ENCODE measurements at regions not wholly inside any gene's neighbourhood (a gene's known extent, or its start where the extent isn't known, plus 50 kb on each side); places are given as distances from the start of the nearest gene placed in this dataset.

DNA sequence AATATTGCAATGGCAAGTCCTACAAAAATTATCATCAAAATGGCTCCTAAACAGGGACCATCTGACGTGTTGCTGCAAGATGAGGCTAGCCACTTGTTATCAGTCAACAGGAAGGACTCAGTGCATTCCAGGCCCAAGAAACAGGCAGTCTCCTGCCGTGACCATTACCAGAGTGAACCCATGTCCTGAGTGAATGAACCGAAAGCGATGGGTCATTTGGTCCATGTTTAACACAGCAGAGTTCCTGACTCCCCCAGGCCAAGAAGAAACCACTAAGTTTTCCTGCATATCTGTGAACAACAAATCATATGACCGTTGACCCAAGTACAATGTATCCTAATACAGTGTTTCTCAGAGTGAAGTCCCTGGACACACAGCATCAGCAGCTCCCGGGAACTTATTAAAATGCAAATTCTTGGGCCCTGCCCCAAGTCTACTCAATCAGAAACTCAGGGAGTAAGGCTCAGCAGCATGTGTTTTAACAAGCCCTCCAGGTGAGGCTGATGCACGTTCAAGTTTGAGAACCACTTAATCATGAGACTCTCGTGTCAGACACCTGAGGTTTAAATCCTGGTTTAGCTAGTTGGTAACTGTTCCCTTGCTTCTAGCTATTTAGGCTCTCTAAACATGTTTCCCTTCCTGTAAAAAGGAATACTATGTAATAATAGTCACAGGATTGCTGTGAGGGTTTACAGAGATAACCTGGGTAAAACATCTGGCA, 429.4 kb upstream of the MAF start:
- TF ChIP-seq, protein P1, sequence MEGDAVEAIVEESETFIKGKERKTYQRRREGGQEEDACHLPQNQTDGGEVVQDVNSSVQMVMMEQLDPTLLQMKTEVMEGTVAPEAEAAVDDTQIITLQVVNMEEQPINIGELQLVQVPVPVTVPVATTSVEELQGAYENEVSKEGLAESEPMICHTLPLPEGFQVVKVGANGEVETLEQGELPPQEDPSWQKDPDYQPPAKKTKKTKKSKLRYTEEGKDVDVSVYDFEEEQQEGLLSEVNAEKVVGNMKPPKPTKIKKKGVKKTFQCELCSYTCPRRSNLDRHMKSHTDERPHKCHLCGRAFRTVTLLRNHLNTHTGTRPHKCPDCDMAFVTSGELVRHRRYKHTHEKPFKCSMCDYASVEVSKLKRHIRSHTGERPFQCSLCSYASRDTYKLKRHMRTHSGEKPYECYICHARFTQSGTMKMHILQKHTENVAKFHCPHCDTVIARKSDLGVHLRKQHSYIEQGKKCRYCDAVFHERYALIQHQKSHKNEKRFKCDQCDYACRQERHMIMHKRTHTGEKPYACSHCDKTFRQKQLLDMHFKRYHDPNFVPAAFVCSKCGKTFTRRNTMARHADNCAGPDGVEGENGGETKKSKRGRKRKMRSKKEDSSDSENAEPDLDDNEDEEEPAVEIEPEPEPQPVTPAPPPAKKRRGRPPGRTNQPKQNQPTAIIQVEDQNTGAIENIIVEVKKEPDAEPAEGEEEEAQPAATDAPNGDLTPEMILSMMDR (conservative IDR thresholded peaks at IDR 0.05), result no peak
- TF ChIP-seq EZH2 (IDR thresholded peaks at IDR 0.05; ENCODE audit: low read depth), result no peak

All from PC-9 (cell line).